Mesenteric fat pad (tissue), 1 donor: ENCODE measurements at regions not wholly inside any gene's neighbourhood (a gene's known extent, or its start where the extent isn't known, plus 50 kb on each side); places are given as distances from the start of the nearest gene placed in this dataset.
A peak's percentile ranks its signal among the peaks of the same experiment; 100 is the strongest.

Source experiments
- DNase-seq: peaks from one replicate; pipeline ENCODE4 v3.0.0-alpha.2; 2020; ENCODE audit warnings: low spot score
- donor health status: DM: yes; HTN: yes; CAD: no.

DNA sequence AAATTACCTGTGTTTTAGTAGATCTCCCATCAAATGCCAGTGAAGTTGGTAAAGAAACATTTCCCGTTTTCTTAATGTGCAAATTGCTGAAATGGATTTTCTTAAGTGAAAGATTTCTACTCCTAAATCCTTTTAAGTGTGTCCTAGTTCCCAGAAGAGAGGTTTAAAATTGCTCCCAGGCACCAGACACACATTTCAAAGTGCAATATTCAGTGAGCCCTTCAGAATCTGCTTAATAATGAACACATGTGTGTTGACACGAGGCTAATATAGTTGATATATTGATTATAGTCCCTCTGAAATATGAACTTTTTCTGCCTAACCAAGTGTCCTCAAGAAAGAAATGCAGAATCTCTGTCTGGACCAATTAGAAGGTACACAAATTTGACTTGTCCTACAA, 861.7 kb upstream of the CNTNAP5 start:
- DNase-seq: no peak

GRCh38 chr2:123164216-123164615, 860.9 kb upstream of the CNTNAP5 start:
- no peak for DNase-seq

GRCh38 chr2:123165616-123166015, 859.5 kb upstream of the CNTNAP5 start:
- no peak for DNase-seq

DNA sequence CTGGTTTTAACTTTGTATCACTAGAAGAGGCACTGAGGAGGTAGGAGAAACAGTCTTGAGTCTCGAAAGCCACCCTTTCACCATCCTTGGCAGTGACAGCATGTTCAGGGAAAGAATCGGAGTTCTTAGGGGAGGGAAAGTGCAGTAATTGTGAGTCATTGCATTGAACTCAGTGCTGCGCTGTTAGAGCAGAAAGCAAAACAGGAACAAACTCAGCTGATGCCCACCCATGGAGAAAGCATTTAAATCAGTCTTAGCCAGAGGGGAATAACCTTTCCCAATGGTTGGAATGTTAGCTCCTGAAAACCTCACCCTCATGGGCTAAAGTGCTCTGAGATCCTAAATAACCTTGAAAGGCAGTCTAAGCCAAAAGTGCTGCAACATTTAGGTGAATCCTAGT, 845.6 kb upstream of the CNTNAP5 start:
- no peak for DNase-seq

- no peak for DNase-seq
These were observed 829.1 kb upstream of the CNTNAP5 start for GRCh38 chr2:123195957-123196356.

DNA sequence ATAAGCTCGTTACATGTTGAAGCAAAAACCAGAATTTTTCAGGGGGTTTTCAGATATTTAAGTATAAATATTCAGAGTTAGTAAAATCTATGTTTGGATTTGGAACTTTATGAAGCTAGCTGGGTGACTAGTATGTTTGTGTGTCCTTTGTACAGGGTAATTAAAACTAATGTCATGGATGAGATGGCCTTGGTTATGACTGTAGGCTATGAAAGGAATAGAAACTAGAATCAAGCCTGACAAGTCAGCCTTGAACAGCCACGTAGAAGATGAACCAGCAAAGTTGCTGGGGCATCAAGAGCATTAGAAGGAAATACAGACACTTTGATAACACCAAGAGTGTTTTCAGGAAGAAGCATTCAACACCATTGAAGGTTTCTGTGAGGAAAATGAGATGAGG, 825.1 kb upstream of the CNTNAP5 start:
- no peak for DNase-seq

DNA sequence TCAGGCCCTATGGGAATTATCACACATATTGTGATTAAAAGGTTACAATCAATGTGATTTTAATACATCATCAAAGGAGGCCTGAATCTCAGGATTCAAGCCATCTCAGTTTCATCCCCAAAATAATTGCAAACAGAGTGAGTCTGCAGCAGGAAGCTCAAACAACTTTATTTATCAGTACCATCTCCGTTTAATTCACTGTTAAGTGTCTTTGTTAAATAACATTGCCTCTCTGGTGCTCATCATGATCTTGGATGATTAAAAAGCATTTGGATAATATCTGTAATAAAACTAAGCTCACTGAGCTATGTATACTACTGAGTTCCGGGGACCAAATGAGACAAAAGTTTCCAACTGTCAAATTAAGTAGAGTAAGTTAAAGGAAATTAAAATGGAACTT, 817.8 kb upstream of the CNTNAP5 start:
- no peak for DNase-seq

DNA sequence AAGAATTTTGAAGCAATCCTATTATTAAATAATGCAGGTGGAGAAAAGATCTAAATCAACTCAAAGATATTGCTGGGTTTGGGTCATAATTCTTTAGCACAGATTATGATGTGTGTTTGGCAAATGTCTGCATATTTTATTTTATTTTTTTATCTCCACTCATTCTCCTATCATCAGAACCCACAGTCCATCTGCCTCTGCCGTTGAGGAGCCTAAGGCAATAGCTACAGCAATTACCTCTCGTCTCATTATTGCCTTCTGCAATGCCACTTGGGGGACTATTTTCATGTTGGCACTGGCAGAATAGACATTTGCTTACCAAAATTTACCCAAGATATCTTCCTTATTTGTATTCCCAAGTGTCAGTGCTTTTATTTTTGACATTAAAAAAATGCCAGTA, 815.9 kb upstream of the CNTNAP5 start:
- DNase-seq: no peak

DNA sequence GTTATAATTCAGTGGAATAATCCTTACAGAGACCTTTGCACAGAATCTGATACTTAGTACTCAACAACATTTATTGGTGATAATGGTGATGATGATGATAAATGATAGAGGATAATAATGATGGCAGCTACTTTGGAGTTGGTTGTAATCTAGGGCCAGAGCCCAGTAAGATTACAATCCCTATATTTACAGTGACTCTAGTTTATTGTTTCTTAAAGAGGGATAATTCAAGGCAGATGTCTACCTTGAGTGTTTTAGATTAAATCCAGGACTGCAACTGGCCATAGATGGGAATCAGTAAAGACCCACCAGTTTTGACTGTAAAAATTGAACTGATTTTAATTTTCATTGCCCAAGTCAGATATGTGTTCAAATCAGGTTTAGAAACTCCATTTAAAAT, 813.9 kb upstream of the CNTNAP5 start:
- DNase-seq: no peak

GRCh38 chr2:123245156-123245555, 779.9 kb upstream of the CNTNAP5 start:
- peak; percentile 59 for DNase-seq

GRCh38 chr2:123258877-123259539, 766.1 kb upstream of the CNTNAP5 start:
- no peak for DNase-seq

DNA sequence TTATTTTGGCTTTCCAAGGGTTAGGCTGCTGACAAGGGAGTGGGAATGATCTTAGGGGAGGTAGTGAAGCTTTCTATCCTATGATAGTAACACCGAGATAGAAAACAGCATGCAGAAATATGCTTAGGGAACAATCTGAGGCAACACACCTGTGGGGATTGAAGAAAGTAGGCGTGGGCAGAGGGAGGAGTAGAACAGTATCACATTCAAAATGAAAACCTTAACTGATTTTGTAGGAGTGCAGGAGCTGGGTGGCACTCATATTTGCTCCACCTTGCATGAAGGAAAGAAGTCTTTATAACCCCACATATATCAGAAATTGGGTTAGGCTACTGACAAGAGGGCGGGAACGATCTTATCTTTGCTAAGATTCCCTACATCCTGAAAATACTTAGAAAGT, 762.2 kb upstream of the CNTNAP5 start:
- no peak for DNase-seq

DNA sequence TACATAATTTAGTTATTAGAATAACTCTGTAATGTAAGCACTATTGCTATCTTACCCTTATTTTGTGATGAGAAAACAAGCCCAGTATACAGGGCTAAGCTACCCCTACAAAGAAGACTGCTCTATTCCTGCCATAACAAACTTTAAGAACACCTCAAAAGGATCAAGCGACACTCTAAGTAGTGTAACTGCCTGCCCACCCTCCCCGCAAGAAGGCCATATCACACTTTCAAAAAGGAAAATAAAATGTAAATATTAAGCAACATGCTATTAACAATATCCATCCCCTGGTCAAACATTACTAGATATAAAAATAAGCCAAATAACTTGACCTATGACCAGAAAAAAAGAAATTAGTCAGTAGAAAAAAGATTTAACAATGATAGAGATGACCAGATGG, 741.7 kb upstream of the CNTNAP5 start:
- no peak for DNase-seq

GRCh38 chr2:123303731-123304130, 721.4 kb upstream of the CNTNAP5 start:
- DNase-seq: no peak
